ENCODE measurements at regions not wholly inside any gene's neighbourhood (a gene's known extent, or its start where the extent isn't known, plus 50 kb on each side); places are given as distances from the start of the nearest gene placed in this dataset.

- TF ChIP-seq EZH2phosphoT487 (IDR thresholded peaks at IDR 0.05; ENCODE audit: insufficient read depth, low read depth): no peak
- TF ChIP-seq EZH2 (IDR thresholded peaks at IDR 0.05; ENCODE audit: insufficient read depth, poor library complexity, severe bottlenecking): no peak
Measured at GRCh38 chr7:115869190-115869589, 161.4 kb downstream of the TFEC start.

Data from GM23248 (cell line).